Left renal cortex interstitium (tissue), 4 donors: ENCODE measurements at regions not wholly inside any gene's neighbourhood (a gene's known extent, or its start where the extent isn't known, plus 50 kb on each side); places are given as distances from the start of the nearest gene placed in this dataset.

Experiments
- DNase-seq, 4 donors: peaks; one replicate each; pipeline ENCODE4 v3.0.0-alpha.2; 2013; ENCODE audit warnings: low read depth in 4 of 4, low spot score in 2 of 4, missing footprints in 1 of 4

DNA sequence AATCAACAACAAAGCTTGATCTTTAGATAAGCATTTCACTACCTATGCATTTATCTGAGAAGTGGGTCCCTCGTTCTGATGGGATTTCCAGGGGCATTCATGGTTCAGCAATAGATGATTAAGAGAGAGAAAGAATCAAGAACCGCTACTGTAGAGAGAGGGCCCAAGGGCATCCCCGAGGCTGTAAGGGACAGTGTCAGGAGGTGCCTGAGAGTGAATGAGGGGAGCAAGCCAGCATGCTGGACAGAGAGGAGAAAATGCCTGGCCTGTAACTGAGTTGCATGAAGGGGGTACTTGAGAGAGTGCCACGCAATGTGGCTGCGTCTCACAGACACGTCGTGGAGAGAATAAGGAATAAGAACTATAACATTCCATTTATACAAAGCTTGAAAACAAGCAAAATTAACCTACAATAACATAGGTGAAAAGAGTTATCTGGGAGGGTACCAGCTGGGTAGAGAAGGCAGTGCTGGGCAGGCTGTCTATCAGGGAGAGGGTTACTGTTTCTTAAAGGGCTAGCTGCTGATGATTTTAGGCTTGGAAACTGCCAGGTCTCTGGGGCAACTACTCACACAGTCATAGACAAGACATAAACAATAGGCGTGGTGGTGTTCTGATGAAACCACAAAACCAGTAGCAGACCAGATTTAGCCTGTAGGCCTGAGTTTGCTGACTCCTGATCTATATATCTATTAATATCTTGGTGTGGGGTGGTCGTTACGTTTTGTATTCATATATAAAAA lies 374.6 kb upstream of the CFAP20DC start:
- DNase-seq: no peak

DNA sequence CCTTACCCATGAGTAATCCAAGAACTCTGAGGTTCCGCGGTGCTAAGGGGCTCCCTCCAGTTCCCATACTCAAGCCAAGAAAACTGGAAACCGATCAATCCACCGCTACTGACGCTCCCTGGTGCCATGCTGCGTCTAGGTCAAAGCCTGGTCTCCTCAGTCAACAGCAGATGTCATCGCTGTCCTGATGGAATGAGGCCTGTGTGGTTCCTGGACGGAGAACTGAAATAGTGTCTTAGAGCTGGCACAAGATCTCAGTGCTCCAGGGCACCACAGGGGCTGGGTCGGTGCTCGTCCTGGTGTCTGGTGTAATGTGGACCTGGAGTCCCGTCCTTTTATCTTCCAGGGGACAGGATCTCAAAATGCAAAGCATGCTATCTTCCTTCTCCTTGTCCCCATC lies 373.9 kb upstream of the CFAP20DC start:
- no peak for DNase-seq

DNA sequence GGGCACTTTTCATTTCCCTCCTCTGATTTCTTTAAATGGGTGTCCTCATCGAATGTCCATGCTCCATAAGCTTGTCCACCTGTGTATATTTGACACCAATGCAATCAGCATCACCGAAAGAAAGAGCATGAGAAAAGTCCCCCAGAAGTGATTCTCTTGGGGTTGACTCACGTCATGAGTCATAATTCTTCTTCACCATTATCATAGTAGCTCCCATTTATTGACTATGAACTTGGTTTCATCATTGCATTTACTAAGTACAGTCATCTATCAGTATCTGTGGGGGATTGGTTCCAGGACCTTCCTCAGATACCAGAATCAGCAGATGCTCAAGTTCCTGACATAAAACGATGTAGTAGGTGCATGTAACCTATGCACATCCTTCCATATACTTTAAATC lies 372.5 kb upstream of the CFAP20DC start:
- DNase-seq: no peak

DNA sequence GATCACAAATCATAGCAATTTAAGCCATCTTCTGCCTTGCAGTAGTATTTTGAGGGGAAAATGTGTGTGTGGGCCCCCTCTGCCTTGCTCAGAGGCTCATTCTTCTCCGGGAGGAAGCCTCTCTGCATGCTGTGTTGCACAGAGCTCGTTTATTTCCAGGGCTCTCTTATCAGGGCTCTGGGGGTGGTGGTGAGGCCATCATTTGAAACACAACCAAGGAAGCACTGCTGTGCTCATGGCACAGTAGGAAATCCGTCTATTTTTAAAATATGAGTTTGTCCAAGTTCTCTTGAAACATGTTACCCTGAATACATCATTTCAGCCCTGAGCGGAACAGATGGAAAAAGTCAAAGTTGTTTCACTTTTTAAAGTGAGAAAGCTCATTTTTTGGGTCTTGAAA lies 369.0 kb upstream of the CFAP20DC start:
- no peak for DNase-seq

DNA sequence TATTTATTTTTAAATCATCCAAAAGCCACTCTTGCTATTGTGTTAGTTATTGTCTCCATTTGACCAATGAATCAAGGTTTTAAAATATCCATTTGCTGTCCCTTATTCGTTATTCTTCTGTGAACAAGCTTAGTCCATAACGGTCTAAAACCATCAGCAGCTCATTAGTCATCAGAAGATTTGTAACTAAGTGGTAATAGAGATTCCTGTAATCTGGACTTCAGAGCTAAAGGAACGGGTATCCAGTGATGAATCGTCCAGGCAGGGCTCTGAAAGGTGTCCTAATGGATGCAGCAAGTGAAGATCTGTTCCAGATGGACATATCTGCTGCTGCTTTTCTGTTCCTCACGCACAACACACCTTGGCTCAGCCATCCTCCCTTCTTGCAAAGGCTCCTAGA lies 362.7 kb upstream of the CFAP20DC start:
- no peak for DNase-seq

DNA sequence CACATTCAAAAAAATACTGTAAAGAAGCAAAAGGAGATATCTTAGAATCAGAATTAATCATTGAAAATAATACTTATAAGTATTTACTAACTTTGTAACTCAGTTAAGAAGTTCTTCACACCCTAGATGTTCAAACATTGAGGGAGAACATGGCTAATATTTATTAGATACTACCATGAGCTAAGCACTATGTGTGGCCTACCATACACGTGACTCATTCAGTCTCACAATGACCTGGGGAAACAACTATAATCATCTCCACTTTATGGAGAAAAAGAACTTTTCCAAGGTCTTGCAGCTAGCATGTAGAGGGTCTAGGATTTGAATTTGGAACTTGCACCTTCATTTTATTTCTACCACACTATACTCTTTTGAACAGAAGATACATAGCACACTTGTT lies 361.9 kb upstream of the CFAP20DC start:
- DNase-seq: no peak

DNA sequence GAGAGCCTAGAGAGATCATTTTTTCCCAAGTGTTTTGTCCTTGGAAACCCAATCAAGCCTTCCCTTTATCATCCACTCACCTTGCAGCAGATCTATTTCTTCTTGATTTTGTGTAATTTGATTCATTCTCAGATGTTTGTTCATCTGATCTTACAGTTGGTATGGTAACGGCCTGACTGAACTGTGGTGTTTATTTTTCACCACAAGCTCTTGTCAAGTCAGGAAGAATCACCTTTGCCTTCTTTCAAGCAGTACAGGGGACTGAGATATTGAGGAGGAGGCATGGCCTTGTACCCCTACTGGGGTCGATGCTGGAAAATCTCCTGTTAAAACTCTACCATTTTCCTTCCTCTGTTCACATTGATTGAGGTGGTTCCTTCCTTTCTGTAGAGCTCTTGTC lies 361.4 kb upstream of the CFAP20DC start:
- no peak for DNase-seq

DNA sequence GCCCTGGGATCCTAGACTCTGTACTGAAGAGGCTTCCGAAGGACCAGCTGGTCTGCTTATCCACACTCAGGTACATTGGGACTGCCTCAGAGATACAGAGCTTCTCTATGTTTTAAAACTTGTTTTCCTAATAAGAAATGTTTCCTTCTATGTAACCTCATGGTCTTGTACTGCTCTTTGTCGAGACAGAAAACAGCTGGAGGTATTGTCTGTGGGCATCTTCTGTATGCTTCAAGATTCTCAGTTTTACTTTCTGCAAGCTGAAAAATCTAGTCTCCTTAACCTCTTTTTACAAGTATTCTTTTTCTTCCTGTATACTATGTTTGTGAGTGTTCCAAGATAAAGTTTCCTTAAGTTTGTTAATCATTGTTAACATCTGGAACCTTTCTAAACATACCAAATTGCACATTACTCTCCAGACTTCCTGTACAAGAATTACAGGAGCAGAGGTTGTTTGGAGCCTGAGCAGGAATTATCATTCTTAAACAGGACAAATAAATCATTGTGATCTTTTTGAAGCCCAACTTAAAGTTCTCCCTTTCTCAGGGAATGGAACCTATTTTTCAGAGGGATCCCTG lies 358.3 kb upstream of the CFAP20DC start:
- DNase-seq: peak in 1 of 4 donors; percentile 28

DNA sequence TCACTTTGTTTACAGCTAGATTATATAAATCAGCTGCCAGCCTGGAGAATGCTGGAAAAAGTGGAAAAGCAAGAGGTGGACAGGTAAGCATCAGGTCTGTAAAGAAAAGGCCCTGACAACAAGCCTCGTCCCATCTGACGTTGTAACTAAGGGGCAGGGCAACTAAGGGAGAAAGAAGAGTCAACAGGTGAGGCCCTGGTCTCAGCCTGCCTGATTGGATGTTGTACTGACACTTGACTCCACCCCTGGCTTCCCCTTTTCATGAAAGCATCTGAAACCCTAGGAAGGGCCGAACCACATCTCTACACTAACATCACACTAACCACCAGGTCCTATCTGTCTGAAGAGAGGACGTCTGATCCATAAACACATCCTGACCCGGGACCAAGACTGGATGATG lies 357.6 kb upstream of the CFAP20DC start:
- DNase-seq: no peak

DNA sequence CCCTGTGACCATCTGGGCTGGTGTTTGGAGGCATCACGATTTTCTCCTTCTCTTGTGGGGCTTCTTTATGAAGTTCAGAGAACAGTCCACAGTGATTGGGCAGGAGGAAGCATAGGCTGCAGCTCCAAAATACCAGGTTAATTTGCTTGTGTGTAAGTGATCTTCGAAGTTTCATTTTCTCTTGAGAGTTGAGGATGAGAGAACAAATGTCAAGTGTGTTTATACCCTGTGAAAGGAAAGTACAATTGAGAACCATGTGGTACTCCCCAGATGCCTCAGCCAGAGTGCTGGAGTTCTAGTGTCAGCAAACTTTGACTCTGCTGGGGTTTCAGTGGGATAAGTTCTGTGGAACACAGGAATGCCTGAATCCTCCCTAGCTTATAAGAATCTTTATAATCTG lies 357.1 kb upstream of the CFAP20DC start:
- DNase-seq: no peak

DNA sequence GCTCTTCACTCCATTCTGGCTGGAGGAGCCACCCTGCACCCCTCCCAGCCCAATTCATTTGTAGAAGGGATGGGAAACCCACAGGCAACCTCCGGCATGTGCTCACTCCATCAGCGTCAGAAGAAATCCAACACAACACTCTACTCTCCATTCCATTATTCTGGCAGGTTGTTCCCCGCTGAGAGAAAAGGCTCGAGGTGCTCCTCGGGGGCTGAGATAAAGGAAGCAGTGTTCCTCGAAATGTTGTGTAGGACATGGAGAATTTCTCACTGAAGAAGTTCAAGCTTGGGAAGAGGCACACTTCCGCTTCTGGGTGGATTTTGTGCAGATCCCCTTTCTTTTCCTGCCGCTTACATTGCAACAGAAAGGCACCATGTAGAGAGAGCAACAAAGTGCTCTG lies 355.0 kb upstream of the CFAP20DC start:
- DNase-seq: no peak

DNA sequence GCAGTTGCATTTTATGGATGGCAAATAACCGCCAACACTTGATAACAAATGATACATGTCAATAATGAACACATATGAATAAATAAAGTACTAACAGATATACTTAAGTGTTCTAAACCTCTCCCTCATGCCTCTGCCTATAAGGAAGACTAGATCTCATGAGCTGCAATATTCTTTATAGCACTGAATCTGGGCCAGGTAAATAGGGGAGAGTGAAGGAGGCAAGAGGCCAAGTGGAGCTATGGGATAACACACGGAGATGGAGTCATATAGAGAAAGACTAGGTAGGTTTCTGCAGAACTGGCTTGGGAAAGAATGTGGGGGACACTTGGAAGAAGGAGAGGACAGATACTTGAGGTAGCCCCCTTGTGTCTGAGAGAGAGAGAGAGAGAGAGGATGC lies 354.2 kb upstream of the CFAP20DC start:
- no peak for DNase-seq

DNA sequence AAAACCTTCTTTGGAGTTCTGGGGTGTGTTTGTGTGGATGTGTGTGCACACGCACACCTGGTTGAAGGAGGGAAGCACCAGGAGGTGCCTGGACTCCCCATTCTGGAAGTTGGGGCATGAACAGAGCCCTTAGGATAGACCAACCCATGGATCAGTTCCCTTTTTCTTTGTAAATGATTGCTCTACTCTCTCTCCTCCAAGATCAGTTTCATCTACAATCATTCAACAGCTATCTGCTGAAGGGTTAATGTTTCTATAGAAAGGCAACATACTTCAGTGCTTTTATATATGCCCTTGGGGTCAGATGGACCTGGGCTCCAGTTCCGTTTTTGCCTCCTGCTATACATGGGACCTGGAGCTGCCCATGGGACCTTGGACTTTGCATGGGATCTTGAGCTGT lies 352.1 kb upstream of the CFAP20DC start:
- no peak for DNase-seq

DNA sequence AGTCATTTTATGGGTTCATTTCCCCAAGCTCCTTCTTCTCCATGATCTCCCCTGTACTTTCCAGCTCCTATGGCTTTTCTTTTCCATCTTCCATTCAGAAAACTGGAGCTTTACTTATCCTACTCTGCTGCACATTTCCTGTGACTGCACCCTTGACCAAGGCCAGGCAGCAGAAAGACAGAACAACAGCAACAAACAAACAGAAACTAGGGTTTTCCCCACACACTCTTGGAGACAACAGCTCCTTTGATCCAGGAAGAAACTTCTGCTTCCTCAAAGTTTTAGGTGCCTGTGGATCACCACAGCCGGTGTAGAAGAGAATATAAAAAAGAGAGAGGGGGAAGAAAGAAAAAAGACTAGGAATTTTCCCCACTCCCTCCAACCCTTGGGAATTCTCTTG lies 342.3 kb upstream of the CFAP20DC start:
- no peak for DNase-seq

DNA sequence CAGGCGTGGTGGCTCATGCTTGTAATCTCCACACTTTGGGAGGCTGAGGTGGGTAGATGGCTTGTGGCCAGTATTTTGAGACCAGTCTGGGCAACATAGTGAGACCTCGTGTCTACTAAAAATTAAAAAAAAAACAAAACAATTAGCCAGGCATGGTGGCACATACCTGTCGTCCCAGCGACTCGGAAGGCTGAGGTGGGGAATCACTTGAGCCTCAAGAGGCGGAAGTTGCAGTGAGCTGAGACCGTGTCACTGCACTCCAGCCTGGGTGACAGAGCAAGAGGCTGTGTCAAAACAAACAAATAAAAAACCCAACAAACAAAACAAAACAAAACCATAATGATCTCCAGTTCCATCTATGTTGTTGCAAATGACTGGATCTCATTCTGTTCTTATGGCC lies 341.3 kb upstream of the CFAP20DC start:
- no peak for DNase-seq

DNA sequence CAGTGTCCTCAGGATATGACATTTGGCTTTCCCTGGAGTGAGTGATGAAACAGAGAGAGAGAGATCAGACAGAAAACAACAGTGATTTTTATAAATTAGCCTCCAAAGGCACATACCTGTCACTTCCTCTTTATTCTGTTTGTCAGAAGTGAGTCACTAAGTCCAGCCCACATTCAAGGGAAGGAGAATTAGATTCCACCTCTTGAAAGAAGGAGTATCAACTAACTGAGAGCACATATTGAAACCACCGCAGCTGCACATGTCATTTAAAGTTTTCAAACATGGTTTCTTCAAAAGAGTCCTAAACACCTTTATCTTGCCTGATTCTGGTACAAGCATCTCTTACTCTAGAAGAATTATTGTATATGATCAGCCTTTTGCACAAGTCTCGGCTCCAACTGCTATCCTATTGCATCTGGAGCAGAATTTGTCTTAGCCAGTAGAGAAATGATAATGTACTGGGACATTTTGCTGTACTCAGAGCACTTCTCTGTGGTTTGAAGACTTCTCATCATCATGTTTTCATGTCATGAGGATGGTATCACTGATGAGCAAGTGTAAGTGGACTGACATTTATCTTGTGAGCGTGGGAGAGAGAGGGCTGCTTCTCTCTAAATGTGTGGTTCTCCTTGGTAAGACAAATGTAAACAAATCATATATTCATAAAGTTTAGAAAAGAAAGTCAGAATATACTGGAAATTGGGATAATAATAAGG lies 338.9 kb upstream of the CFAP20DC start:
- no peak for DNase-seq

DNA sequence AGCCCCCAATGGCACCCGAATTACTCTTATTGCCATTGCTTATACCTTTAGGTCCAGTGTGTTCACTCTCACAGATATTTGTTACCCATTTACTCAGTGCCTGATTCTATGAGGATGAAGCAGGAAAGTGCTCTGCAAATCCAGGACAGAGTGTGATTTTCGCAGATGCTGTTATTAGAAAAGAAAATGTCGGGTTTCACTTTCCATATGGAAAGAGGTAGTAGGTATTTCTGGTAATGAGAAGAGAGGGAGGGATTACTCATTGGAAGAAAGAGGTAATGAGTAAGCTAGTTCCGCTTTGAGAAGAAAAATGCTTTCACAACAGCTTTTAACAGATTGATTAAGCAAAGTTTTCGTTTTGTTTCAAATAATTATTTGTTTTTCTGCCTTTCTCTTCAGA lies 336.3 kb upstream of the CFAP20DC start:
- no peak for DNase-seq

DNA sequence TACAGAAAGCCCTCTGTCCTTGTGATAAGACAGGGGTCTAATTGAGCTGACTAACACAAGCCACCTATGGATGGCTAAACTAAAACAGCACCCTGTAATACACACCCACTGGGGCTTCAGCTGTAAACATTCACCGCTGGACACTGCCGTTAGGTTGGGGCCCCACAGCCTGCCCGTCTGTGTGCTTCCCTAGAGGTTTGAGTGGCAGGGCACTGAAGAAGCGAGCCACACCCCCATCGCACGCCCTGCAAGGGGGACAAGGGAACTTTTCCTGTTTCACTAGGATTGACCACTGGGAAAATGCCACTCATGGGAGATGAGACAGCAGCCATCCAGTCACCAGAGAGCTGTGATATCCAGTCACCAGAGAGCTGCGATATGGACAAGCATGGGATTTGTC lies 335.7 kb upstream of the CFAP20DC start:
- no peak for DNase-seq

DNA sequence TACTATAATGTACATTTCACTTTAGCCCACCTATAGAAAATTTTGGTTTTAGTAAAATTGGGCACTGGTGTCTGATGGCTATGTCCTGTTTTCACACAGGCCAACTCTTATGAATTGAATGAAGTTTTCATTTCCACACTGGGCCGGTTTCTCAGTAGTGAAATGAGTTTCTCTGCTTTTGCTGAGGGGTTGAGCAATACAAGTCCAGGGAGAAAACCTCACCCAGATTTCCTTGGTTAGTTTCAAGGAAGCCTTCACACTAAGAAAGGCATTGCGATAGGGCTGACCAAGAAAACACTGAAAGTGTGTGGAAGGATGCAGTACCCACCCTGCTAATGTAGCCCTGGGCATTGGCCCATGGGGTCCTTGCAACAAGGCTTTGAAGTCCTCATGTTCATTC lies 331.5 kb upstream of the CFAP20DC start:
- DNase-seq: no peak

DNA sequence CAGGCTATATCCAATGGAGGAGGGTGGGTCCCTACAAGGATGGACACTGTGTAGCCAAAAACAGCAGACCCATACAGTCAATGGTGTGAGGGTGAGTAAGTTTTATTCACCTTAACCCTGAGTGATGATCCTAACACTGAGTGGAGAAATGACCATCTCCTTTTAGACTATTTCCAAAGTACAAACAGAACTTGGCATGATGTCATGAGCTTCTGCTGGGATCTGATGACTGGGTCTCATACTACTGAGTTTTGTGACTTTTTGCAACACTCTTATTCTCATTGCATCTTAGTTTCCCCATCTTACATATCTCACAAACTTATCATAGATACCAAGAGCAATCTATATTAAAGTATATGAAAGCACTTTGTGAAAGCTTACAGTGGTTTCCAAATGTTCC lies 330.3 kb upstream of the CFAP20DC start:
- no peak for DNase-seq

DNA sequence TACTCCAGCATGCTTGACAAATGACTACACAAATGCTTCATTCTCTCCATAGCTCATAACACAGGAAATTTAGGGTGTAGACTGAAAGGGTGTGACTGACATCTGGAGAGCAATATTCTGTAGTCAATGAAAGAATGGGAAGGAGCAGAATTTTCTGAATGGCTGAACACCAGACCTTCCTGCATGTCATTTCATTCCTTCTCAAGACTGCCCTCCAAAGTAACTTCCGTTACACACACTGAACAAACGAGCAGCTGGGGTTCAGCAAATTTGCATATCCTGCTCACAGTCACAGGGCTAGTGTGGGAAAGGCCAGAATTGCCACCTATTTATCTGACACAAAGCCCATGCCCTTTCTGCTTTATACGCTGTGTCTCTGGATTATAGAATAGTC lies 325.0 kb upstream of the CFAP20DC start:
- no peak for DNase-seq

DNA sequence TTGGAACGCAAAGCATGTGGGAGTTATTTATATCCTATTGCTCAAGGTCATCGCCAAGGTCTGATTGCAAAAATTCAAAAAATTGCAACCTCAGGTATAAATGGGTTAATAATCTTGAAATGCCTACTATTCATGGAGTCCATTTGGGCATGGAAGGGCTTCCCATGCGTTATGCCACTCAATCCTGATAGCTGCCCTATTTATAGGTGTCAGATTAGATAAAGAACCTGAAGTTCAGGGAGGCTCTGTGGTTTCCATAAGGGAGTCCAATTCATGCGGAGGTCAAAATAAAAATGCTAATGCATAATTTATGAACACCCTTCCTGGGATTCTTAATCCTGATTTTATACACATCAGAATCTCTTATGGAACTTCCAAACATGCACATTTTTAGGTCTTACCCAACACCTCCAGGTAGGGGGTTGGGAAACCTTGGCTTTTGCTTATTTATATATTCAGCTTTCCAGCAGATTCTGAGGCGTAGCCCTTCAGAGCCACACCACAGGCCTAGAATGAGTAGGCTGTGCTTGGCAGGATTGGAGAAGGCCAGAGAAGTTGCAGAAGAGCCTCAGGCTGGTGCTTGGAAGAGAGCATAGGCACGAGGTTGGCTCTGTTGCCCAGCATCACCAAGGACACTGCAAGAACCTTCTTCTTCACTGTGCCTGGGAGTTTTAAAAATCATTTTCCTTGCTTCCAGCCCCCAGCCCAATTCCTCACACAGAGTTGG lies 324.4 kb upstream of the CFAP20DC start:
- no peak for DNase-seq
